Keratinocyte (primary cell): ENCODE measurements at regions not wholly inside any gene's neighbourhood (a gene's known extent, or its start where the extent isn't known, plus 50 kb on each side); places are given as distances from the start of the nearest gene placed in this dataset.

ENCODE experiments used
- DNase-seq: peaks from one replicate; pipeline ENCODE4 v3.0.0-alpha.2; 2011; ENCODE audit warnings: low read depth, missing footprints, low spot score
- FAIRE-seq: peaks from 2 replicates; lab custom pipeline; 2011; peaks lifted over from hg19 to GRCh38; lab: Jason Lieb, UNC
- H2AFZ ChIP-seq: 2 replicates; pipeline ENCODE4 v1.6.0; 2012; ENCODE audit warnings: low read length, control low read depth, inconsistent platforms; ENCODE audit not compliant: control insufficient read depth
- H3K27ac ChIP-seq: 2 replicates; pipeline ENCODE4 v1.5.1; 2011; ENCODE audit warnings: low read length; ENCODE audit not compliant: control insufficient read depth, insufficient read depth
- H3K27me3 ChIP-seq: 3 replicates; pipeline ENCODE4 v1.6.0; 2011; ENCODE audit warnings: low read length; ENCODE audit not compliant: control insufficient read depth, insufficient read depth; ENCODE audit errors: extremely low read depth
- H3K36me3 ChIP-seq, 2 experiments: 2 replicates in 1 of 2; 3 replicates in 1 of 2; pipeline ENCODE4 v1.5.1; 2011; ENCODE audit warnings: low read length in 2 of 2, mild to moderate bottlenecking in 1 of 2; ENCODE audit not compliant: control insufficient read depth in 2 of 2, insufficient read depth in 2 of 2; ENCODE audit errors: extremely low read depth in 1 of 2
- H3K4me1 ChIP-seq: 3 replicates; pipeline ENCODE4 v1.5.1; 2011; ENCODE audit warnings: low read length; ENCODE audit not compliant: control insufficient read depth, insufficient read depth; ENCODE audit errors: extremely low read depth
- H3K4me2 ChIP-seq: 3 replicates; pipeline ENCODE4 v1.6.0; 2011; ENCODE audit warnings: low read depth, low read length; ENCODE audit not compliant: control insufficient read depth, insufficient read depth; ENCODE audit errors: extremely low read depth
- H3K4me3 ChIP-seq, 3 experiments: fragments of 200-600 bp in 1 of 3; sonication (generic) in 1 of 3; 2 replicates in 2 of 3; 3 replicates in 1 of 3; pipeline ENCODE4 v1.5.1; 2011 to 2016; ENCODE audit warnings: low read length in 3 of 3, mild to moderate bottlenecking in 3 of 3, control low read depth in 2 of 3, inconsistent platforms in 1 of 3, low read depth in 1 of 3, mixed read lengths in 1 of 3, mixed run types in 1 of 3, moderate library complexity in 1 of 3; ENCODE audit not compliant: control insufficient read depth in 2 of 3, insufficient read depth in 2 of 3; ENCODE audit errors: extremely low read depth in 1 of 3
- H3K79me2 ChIP-seq: 2 replicates; pipeline ENCODE4 v1.6.0; 2012; ENCODE audit warnings: low read length; ENCODE audit not compliant: control insufficient read depth, insufficient read depth
- H3K9ac ChIP-seq: 3 replicates; pipeline ENCODE4 v1.6.0; 2011; ENCODE audit warnings: low read length; ENCODE audit not compliant: control insufficient read depth, insufficient read depth; ENCODE audit errors: extremely low read depth
- H3K9me1 ChIP-seq: 3 replicates; pipeline ENCODE4 v1.6.0; 2011; ENCODE audit warnings: low read length; ENCODE audit not compliant: control insufficient read depth, insufficient read depth; ENCODE audit errors: extremely low read depth
- H3K9me3 ChIP-seq: 2 replicates; pipeline ENCODE4 v1.5.1; 2012; ENCODE audit warnings: low read depth, low read length; ENCODE audit not compliant: control insufficient read depth
- H4K20me1 ChIP-seq: 3 replicates; pipeline ENCODE4 v1.6.0; 2011; ENCODE audit warnings: low read length; ENCODE audit not compliant: control insufficient read depth, insufficient read depth; ENCODE audit errors: extremely low read depth
- EZH2 ChIP-seq: IDR thresholded peaks from one replicate; pipeline ENCODE4 v1.6.1; 2012; ENCODE audit warnings: inconsistent platforms, mild to moderate bottlenecking, low read length, moderate library complexity
- dilution Hi-C: fragments of 300-500 bp; cut with MboI; formaldehyde crosslinking; loops from one replicate; pipeline ENCODE4 v1.7.0; 2020; ENCODE audit warnings: low sequenced_read_pairs; ENCODE audit not compliant: extremely low pct_ligation_motif_present
- TF ChIP-seq, protein P1 (sequence below), 3 experiments: IDR thresholded peaks in 1 of 3; conservative IDR thresholded peaks in 1 of 3; optimal IDR thresholded peaks in 1 of 3; 2 replicates in 2 of 3; 3 replicates in 1 of 3; pipeline versions ENCODE3 to v1.5.1; 2011; ENCODE audit warnings: low read length in 3 of 3, mild to moderate bottlenecking in 3 of 3, moderate library complexity in 2 of 3, control low read depth in 1 of 3, inconsistent platforms in 1 of 3; ENCODE audit not compliant: insufficient read depth in 2 of 3; ENCODE audit errors: extremely low read depth in 1 of 3

GRCh38 chr11:29538339-29539036 is 478.3 kb downstream of the KCNA4 start:
- no peaks in the 10 kb centered on the region for H3K9me3 ChIP-seq
- FAIRE-seq (no peak), DNase-seq (no peak)
- no peak overlapping the region for H3K9ac ChIP-seq
- H3K4me2 ChIP-seq = no peak overlapping the region
- no peak for TF ChIP-seq EZH2
- TF ChIP-seq, protein P1, sequence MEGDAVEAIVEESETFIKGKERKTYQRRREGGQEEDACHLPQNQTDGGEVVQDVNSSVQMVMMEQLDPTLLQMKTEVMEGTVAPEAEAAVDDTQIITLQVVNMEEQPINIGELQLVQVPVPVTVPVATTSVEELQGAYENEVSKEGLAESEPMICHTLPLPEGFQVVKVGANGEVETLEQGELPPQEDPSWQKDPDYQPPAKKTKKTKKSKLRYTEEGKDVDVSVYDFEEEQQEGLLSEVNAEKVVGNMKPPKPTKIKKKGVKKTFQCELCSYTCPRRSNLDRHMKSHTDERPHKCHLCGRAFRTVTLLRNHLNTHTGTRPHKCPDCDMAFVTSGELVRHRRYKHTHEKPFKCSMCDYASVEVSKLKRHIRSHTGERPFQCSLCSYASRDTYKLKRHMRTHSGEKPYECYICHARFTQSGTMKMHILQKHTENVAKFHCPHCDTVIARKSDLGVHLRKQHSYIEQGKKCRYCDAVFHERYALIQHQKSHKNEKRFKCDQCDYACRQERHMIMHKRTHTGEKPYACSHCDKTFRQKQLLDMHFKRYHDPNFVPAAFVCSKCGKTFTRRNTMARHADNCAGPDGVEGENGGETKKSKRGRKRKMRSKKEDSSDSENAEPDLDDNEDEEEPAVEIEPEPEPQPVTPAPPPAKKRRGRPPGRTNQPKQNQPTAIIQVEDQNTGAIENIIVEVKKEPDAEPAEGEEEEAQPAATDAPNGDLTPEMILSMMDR (optimal IDR thresholded peaks at IDR 0.05 in 1 of 3, IDR thresholded peaks at IDR 0.05 in 1 of 3, conservative IDR thresholded peaks at IDR 0.05 in 1 of 3; ENCODE audit: extremely low read depth in 1 of 3, insufficient read depth in 2 of 3, low read length in 3 of 3) = no peak
- H3K27me3 ChIP-seq = no peaks in the 10 kb centered on the region
- dilution Hi-C loops = no loop called here
- no peaks in the 10 kb centered on the region for H3K4me1 ChIP-seq
- no peak overlapping the region for H3K27ac ChIP-seq
- no peaks in the 10 kb centered on the region for H3K9me1 ChIP-seq
- no peaks in the 10 kb centered on the region for H3K36me3 ChIP-seq
- H2AFZ ChIP-seq = no peak overlapping the region
- no peak overlapping the region for H3K4me3 ChIP-seq
- no peaks in the 10 kb centered on the region for H4K20me1 ChIP-seq
- no peaks in the 10 kb centered on the region for H3K79me2 ChIP-seq

- Histone ChIP-seq H3K4me3 (no peak overlapping the region), H3K27me3 (no peaks in the 10 kb centered on the region), H3K4me1 (no peaks in the 10 kb centered on the region), H3K36me3 (no peaks in the 10 kb centered on the region), H3K9me1 (no peaks in the 10 kb centered on the region), H3K4me2 (no peak overlapping the region), H3K9ac (no peak overlapping the region), H4K20me1 (no peaks in the 10 kb centered on the region), H3K9me3 (no peaks in the 10 kb centered on the region), H2AFZ (no peak overlapping the region), H3K27ac (no peak overlapping the region), H3K79me2 (no peaks in the 10 kb centered on the region)
- TF ChIP-seq EZH2 = no peak
- TF ChIP-seq, protein P1 (optimal IDR thresholded peaks at IDR 0.05 in 1 of 3, IDR thresholded peaks at IDR 0.05 in 1 of 3, conservative IDR thresholded peaks at IDR 0.05 in 1 of 3; ENCODE audit: extremely low read depth in 1 of 3, insufficient read depth in 2 of 3, low read length in 3 of 3) = no peak
- DNase-seq (no peak), FAIRE-seq (no peak)
- dilution Hi-C loops = no loop called here
Measured at GRCh38 chr11:29534836-29535235, 482.0 kb downstream of the KCNA4 start.
